HPDE6-E6E7 (cell line): ENCODE measurements at regions not wholly inside any gene's neighbourhood (a gene's known extent, or its start where the extent isn't known, plus 50 kb on each side); places are given as distances from the start of the nearest gene placed in this dataset.

Experiments used
- DNase-seq: peaks from one replicate; pipeline ENCODE4 v3.0.0; 2011; ENCODE audit warnings: missing footprints; ENCODE audit errors: extremely low spot score

- DNase-seq = no peak
Measured at GRCh38 chr5:29697278-29697677, 1496.2 kb upstream of the CDH6 start.

- no peak for DNase-seq
Measured at GRCh38 chr5:29672678-29673077, 1520.8 kb upstream of the CDH6 start.

- no peak for DNase-seq
Measured at GRCh38 chr5:29662876-29663275, 1530.6 kb upstream of the CDH6 start.

- no peak for DNase-seq
Measured at GRCh38 chr5:29654954-29655353, 1538.5 kb upstream of the CDH6 start.

- no peak for DNase-seq
Measured at GRCh38 chr5:29649321-29649720, 1544.2 kb upstream of the CDH6 start.

- no peak for DNase-seq
Measured at GRCh38 chr5:29642601-29643000, 1550.9 kb upstream of the CDH6 start.

- no peak for DNase-seq
Measured at GRCh38 chr5:29614206-29614605, 1579.3 kb upstream of the CDH6 start.

- DNase-seq = no peak
Measured at GRCh38 chr5:29588236-29588635, 1605.2 kb upstream of the CDH6 start.

GRCh38 chr5:29587832-29588231, 1605.7 kb upstream of the CDH6 start:
- no peak for DNase-seq

GRCh38 chr5:29568028-29568427, 1625.5 kb upstream of the CDH6 start:
- no peak for DNase-seq

- no peak for DNase-seq
Measured at GRCh38 chr5:29561564-29561963, 1631.9 kb upstream of the CDH6 start.

GRCh38 chr5:29550523-29550922, 1643.0 kb upstream of the CDH6 start:
- no peak for DNase-seq

- DNase-seq = no peak
Measured at GRCh38 chr5:29548262-29548661, 1645.2 kb upstream of the CDH6 start.

- no peak for DNase-seq
Measured at GRCh38 chr5:29547236-29547865, 1646.1 kb upstream of the CDH6 start.

- DNase-seq = no peak
Measured at GRCh38 chr5:29543501-29543900, 1650.0 kb upstream of the CDH6 start.

- DNase-seq = no peak
Measured at GRCh38 chr5:29524227-29524626, 1669.3 kb upstream of the CDH6 start.

- no peak for DNase-seq
Measured at GRCh38 chr5:29518176-29518575, 1675.3 kb upstream of the CDH6 start.

GRCh38 chr5:29516224-29516623, 1677.3 kb upstream of the CDH6 start:
- no peak for DNase-seq

GRCh38 chr5:29508131-29508530, 1685.4 kb upstream of the CDH6 start:
- DNase-seq = no peak

GRCh38 chr5:29504411-29504810, 1689.1 kb upstream of the CDH6 start:
- no peak for DNase-seq

GRCh38 chr5:29498860-29499259, 1694.6 kb upstream of the CDH6 start:
- no peak for DNase-seq

GRCh38 chr5:29498412-29498811, 1695.1 kb upstream of the CDH6 start:
- DNase-seq = no peak

- DNase-seq = no peak
Measured at GRCh38 chr5:29485333-29485732, 1708.2 kb upstream of the CDH6 start.

GRCh38 chr5:29469581-29469980, 1723.9 kb upstream of the CDH6 start:
- no peak for DNase-seq
